HG03342 (cell line): ENCODE measurements at regions not wholly inside any gene's neighbourhood (a gene's known extent, or its start where the extent isn't known, plus 50 kb on each side); places are given as distances from the start of the nearest gene placed in this dataset.
"Not testable (repeated sequence)": the region's sequence is repeated elsewhere in the genome, so short reads cannot be mapped to it uniquely, and the experiment has no call there.

Experiments used
- ATAC-seq: cut with Tn5 transposase; IDR thresholded peaks from one replicate; pipeline ENCODE4 v1.9.1; 2021; ENCODE audit warnings: mild to moderate bottlenecking, moderate library complexity; ENCODE audit not compliant: unreplicated experiment

DNA sequence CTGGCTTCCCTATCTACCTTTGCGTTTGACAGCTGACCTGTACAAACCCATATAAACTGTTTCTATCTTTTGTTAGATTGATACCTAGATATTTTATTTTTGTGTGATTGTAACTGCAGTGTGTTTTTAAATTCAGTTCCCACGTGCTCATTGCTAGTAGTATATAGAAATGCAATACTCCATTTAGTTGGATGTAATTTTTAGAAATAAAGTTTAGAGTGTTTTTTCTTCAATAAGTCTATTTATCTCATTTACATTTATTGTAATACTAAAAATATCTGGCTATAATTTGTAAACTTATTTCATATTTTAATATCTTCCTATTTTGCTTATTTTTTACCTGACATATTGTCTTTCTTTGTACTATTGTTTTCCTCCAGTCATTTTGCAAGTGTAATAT is 329.7 kb upstream of the ADARB2 start:
- ATAC-seq, result no peak

DNA sequence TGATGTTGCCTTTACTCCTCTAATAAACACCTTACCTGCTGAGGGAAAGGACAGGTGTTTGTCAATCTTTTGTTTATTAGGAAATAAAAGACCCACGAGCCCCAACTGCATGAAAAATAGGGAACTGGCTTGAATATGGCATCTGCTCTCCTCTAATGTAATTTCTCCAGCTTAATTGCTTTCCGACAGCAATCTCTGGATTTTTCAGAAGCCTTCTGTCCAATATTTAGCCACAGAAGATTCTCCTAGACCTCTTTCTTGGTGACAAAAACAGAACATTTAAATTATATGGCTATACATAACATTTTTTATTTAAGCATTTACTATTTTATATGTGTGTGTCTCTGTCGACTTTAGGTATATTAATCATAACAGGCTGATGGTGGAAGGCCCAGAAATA is 317.4 kb upstream of the ADARB2 start:
- no peak for ATAC-seq

DNA sequence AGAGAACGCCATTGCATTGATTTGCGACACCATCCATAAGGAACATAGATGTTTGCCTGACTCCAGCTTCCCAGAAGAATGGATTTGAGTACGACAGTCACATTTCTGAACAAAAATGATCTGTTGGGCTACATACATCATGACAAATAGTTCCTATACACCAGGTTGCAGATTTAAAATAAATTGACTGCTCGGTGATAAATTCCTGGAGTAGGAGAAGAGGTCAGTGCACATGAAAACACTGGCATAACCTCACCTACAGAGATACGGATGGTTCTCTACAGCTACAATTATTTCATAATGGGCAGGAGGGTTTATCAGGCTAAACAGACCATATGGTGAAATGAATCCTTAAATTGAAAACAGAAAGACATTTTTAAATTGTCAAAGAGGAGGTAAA is 316.5 kb upstream of the ADARB2 start:
- no peak for ATAC-seq

DNA sequence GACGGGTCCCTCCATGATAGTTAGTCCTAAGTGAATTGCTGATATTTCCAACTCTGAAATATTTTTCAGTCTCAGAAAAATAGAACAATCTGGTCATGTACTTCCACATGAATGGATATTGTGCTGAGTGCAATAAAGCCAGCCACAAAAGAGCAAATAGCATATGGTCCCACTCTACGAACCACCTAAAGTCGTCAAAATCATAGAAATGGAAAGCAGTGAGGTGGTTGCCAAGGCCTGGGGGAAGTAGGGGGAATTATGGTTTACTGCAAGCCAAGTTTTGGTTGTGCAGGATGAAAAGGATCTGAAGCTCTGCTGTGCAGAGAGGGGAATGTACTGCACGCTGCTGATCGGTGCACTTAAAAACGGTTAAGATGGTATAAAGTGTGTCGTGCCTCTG is 313.8 kb upstream of the ADARB2 start:
- ATAC-seq, result no peak

DNA sequence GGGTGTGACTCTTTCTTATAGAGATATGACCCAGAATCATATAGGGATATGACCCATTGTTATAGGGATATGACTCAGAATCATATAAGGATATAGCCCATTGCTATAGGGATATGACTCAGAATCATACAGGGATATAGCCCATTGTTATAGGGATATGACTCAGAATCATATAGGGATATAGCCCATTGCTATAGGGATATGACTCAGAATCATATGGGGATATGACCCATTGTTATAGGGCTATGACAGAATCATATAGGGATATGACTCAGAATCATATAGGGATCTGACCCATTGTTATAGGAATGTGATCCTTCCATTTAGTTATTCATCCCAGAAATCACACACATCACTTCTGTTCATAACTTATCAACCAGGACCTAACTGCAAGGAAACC is 312.2 kb upstream of the ADARB2 start:
- no peak for ATAC-seq

DNA sequence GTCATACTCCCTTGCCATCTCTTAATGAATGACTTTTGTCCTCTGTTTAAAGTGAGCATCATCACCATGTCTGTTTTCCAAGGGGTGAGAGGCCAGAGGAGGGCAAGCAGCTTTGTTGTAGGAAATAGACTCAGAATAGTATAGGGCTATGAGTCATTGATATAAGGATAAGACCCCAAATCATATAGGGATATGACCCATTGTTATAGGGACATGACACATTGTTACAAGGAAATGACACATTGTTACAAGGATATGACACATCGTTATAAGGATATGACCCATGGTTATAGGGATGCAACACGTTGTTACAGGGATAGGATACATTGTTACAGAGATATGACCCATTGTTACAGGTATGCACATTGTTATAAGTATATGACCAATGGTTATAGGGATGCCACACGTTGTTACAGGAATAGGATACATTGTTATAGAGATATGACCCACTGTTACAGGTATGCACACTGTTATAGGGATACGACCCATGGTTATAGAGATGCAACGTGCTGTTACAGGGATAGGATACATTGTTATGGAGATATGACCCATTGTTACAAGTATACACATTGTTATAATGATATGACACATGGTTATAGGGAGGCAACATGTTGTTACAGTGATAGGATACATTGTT is 311.1 kb upstream of the ADARB2 start:
- ATAC-seq, result no peak

DNA sequence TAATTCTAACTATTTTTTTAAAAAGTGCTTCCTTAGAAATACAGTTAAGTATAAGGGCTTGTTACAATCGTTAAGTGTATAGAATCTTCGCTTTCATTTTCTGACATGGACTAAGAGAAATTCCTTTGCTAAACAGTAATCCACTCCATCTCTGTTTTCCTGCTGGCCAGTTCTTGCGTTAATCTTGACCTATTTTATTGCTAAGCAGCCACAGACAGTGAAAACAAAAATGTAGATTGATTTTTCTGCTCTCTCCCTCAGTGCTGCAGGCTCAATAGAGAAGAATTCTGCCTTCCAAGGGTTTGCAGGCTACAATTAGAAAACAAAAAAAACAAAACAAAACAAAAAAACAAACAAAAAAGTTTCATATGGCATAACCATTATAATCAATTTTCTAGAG is 310.4 kb upstream of the ADARB2 start:
- ATAC-seq, result no peak

DNA sequence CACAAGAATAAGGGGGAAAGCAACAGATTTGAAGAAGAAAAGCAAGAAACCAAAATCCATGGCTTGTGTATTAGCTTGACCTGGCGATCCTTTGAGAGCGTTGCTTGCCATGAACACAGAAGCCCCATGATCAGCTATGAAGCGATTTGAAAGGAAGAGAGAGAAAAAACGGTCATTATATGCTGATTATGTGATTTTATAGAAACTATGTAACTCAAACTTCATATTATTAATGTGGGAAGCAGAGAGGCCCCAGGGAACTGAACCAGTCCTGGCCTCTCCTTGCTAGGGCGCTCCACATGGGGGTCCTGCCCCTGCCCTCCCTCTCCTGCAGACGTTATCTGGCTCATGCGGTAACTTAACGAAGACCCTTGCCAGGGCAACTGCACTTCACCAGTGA is 306.1 kb upstream of the ADARB2 start:
- no peak for ATAC-seq

DNA sequence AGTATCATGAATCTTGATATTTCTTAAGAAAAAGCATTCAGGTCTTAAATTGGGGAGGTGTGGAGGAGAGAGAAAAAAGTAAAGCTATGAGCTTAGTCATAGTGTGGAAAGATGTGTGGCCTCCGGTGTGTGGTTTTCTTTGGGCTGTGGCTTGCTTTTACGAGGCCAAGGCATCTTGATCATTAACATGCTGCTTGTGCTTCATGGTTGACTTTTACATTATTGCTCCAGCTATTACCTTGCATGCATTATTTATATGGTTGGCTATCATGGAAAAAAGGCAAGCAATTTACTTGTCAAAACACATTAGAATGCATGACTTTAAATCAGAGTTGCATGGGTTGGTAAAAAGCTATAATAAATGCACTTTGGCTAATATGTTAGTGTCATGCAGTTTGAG is 300.7 kb upstream of the ADARB2 start:
- no peak for ATAC-seq

DNA sequence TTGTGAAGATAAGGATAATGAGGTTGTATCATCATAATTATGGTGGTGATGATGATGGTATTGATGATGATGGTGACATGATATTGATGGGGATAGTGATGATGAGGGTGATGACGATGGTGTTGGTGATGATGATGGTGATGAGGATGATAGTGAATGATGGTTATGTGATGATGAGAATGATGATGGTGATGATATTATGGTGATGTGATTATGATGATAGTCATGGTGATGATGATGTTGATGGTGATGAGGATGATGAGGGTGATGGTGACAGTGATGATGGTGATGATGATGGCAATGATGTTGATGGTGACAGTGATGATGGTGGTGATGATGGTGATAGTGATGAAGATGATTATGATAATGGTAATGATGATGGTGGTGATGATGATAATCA is 299.9 kb upstream of the ADARB2 start:
- ATAC-seq, result no peak

DNA sequence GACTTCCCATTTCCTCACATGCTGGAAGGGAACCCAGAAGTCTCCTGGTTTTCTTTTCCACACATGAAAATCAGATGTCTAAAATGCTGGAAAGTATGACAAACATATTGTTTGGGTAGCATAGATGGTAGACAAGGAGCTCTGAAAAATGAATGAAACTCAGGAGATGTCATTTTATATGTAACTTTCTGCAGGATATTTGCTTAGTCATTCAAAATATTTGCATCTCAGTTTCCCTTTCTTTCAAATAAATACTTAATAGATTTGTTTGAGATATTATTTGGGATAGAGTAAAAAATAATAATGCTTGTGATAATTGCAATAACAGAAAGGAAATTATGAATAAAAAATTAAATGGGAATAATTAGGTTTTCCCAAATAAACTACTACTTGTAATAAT is 298.9 kb upstream of the ADARB2 start:
- ATAC-seq, result no peak

DNA sequence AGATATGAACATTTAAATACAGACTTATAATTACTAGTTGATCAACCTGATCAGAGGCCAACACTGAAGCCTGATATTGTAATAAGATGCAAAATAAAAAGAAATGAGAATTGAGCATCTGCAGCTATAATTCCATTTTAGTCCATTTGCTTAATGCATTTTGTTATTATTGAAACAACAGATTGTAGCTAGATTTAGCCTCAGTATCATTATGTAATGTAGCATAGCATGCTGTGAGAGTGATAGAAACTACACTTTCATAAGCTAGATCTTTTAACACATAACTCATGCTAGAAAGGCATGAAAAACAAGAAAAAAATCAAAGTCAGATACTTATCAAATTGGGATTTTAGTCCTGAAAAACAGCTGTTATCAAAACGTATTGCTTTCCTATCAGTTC is 292.7 kb upstream of the ADARB2 start:
- no peak for ATAC-seq

DNA sequence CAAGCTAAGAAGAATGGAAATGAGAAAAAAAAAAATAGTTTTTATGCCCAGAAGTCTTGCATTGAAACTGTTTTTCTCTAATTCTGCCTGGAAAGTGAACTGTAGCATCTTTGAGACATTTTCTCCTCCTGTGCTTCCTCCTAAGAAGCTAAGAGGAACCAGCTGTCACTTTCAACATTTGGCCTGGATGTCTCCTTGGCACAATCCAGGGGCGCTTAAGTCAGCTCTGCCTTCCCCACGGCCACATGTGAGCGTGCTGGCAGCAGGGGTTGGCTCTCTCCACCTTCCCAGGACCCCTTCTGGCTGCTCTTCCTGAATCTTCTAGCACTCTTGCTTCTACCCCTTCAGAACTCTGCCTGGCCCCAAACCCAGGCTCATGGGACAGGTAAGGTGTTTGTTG is 289.6 kb upstream of the ADARB2 start:
- ATAC-seq, result no peak

DNA sequence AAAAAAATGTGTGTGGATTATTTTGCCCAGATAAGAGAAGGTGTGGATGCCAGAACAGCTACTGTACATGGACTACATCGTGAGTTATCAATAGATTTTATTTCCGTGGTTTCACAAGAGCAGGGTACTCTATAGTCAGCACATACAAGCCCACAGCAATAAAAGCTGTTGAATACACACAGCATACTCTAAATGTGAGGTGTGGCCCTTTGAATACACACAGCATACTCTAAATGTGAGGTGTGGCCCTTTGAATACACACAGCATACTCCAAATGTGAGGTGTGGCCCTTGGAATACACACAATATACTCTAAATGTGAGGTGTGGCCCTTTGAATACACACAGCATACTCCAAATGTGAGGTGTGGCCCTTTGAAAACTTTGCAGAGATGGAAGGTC is 287.4 kb upstream of the ADARB2 start:
- not testable (repeated sequence) for ATAC-seq

DNA sequence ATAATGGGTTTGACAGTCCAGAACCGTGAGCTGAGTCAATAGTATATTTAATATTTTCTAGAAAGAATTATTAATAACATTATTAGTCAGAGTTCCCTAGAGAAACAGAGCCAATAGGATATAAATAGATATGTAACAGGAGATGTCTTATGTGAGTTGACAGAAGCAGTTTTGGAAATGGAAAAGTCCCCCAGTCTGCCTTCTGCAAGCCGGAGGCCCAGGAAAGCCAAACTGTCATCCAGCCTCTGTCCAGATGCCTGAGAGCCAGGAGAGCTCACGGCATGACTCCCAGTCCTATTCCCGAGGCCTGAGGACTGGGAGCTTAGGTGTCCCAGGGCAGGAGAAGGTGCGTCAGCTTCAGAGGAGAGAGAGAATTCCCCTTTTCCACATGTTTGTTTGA is 286.4 kb upstream of the ADARB2 start:
- no peak for ATAC-seq

DNA sequence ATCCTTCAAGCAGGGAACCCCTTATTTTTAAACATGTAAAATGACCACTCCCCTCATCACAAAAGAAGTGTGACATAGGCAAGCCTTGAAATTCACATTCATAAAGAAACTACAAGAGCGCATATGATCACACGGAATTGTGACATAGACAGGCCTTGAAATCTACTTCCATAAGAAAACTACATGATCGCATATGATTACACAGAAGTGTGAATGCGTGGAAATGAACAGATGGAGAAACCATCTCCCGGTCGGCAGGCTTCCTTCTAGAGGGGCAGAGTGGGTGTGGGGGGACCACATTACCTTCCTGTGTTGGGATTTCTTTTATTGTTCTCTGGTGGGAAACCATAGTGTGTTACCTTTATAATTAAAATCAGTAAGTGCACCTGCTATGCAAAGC is 285.1 kb upstream of the ADARB2 start:
- no peak for ATAC-seq

DNA sequence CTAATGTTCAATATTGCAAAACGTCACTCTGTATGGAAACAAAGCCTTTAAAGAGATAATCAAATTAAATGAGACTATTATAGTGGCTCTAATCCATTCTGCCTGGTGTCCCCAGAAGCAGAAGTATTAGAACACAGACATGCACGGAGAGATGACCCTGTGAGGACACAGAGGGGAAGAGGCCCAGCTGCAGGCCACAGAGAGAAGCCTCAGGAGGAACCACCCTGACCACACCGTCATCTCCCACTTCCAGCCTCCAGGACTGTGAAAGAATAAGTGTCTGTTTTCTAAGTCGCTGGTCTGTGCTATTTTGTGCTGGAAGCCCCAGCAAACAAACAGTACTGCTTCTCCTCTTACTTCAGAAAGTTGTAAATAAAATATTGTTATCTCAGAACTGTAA is 283.5 kb upstream of the ADARB2 start:
- no peak for ATAC-seq

DNA sequence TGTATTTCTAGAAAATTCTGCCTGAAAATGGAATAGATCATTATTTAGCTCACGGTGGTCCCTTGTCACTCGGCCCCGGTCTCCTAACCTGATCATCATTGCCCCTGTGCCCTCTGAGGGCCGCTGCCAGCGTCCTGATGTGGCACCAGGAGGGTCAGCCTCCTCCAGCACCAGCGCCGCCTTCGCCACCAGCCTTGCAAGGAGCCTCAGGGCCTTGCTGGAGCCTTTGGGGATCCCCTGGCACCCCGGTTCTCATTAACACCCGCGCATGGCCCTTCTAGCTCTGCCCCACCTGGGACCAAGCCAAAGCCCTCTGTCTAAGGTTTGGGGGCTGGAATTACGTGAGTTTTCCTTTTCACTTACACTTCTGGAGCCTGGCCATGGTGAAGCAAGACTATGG is 282.5 kb upstream of the ADARB2 start:
- ATAC-seq, result no peak

DNA sequence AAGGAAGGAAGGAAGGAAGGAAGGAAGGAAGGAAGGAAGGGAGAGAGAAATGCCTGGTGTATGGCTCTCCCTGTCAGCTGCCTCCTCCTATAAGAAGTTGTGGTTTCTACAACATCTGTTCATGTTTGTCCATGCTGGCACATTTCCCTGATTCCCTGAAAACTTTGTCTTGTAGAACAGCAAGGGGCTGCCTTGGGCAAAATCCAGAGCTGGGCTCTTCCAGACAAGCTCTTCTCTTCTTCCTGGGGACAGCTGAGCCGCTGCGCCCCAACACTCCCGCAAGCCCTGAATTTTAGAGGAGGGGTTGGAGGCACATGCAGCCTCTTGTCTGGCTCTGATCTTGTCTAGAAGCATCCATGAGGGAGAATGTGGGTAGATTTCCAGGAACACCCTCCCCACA is 282.0 kb upstream of the ADARB2 start:
- ATAC-seq, result no peak

DNA sequence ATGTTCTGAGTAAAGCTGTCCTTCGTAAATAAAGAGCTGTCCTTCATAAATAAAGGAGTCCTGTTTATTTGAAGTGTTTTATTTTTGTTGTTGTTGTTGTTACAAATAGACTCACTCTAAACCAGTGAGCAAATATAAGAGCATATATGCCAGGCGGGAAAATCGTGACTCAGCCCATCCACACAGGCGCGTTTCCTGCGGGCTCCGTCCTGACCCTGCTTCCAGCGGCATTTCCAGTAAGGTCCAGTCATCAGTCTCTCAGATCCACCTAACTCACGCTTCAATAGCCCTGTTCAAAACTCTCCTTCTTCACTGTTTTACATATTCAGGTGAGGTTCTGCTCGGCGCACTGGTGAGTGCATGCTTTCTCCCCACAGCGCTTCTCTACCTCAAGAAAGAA is 277.2 kb upstream of the ADARB2 start:
- ATAC-seq, result no peak

DNA sequence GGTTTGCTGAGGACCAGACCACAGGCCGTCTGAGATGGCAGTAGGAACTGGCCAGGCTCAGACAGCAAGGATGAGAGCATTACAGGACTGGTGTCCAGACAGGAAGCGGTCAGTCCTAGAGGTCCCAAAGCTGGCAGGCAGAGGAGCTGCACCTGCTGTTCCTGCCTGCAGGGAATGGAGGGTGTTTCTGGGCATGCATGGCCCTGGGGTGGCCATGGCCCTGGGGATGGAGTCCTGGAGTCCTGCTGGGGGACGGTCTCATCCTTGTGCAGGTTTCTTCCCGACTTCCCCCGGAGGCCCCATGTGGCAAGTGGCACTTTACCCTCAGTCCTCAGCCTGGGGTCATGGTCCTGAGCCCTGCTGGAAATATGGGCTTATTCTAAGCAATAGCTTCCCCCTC is 274.9 kb upstream of the ADARB2 start:
- ATAC-seq, result no peak

DNA sequence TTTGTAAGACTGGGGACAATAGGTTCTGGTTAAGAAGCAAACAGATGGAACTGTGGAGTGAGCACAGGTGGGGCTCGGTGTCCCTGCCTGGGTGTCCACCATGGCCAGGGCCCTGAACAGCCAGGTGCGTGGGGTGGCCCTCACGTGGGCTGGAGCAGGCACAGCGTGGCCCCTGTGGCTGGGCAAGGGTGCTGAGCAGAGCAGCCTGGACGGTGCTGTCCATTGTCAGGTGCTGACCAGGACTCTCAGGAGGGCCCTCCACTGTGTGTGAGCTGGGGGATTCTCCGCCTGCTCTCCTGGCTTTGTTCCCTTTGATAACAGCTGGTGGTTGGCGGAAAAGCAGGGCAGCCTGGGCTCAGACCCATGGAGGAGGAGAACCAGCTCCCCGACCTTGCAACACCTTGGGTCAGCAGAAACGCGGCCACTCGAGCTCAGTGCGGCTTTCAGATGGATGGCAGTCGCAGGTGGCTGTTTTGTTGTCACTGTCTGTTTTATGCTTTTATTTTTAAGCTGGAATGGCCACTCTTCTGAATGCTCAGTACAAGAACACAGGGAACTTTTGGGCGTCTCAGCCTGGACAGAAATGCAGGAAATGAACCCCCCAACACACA is 273.9 kb upstream of the ADARB2 start:
- no peak for ATAC-seq

DNA sequence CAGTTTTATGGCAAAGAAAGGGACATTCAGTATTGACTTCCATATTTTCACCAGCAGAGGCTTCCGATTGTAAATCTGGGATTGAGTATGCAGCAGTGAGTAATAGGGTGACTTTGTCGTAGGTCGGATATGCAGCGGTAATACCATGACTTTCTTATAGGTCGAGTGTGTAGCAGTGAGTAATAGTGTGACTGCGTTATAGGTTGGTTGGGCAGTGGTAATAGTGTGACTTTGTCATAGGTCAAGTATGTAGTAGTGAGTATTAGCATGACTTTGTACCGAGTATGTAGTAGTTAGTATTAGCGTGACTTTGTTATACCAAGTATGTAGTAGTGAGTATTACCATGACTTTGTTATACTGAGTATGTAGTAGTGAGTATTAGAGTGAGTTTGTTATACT is 268.2 kb upstream of the ADARB2 start:
- no peak for ATAC-seq
